B cell (primary cell): ENCODE measurements at regions not wholly inside any gene's neighbourhood (a gene's known extent, or its start where the extent isn't known, plus 50 kb on each side); places are given as distances from the start of the nearest gene placed in this dataset.

Source experiments
- ATAC-seq: fragments of 200-7000 bp; cut with Tn5 transposase; one replicate; pipeline ENCODE4 v1.10.0; 2021; ENCODE audit warnings: low read depth, mild to moderate bottlenecking, moderate number of reproducible peaks, moderate library complexity
- CTCF ChIA-PET: fragments of 350-600 bp; sonication (Branson Sonifier 250); formaldehyde crosslinking; loops from one replicate; lab custom pipeline; 2021; ENCODE audit warnings: antibody characterized with exemption, inconsistent platforms; lab: Charles Lee
- POLR2A ChIA-PET: fragments of 350-600 bp; sonication (Branson Sonifier 250); formaldehyde crosslinking; loops from one replicate; lab custom pipeline; 2021; ENCODE audit warnings: antibody characterized with exemption; lab: Charles Lee
- DNase-seq: peaks from one replicate; pipeline ENCODE4 v3.0.0; 2013
- H2AFZ ChIP-seq: 2 replicates; pipeline ENCODE4 v1.6.1; 2012; ENCODE audit warnings: mild to moderate bottlenecking, low read depth, low read length; ENCODE audit not compliant: insufficient read depth, poor library complexity, severe bottlenecking
- H3K27ac ChIP-seq, 2 donors: 1 replicate in 1 of 2; 2 replicates in 1 of 2; pipeline ENCODE4 v1.5.1; 2012 to 2013; ENCODE audit warnings: low read length in 2 of 2, mild to moderate bottlenecking in 2 of 2, moderate library complexity in 1 of 2
- H3K27me3 ChIP-seq, 4 experiments: fragments of 200-600 bp in 1 of 4; sonication (generic) in 1 of 4; replicated peaks in 1 of 4; 1 replicate in 2 of 4; 2 replicates in 2 of 4; pipeline versions ENCODE4 v1.6.1 to v1.7.0; 2013 to 2016; ENCODE audit warnings: low read length in 3 of 4, mild to moderate bottlenecking in 2 of 4, mixed read lengths in 1 of 4, moderate library complexity in 1 of 4; ENCODE audit not compliant: insufficient read depth in 4 of 4, control insufficient read depth in 3 of 4; ENCODE audit errors: control extremely low read depth in 1 of 4
- H3K36me3 ChIP-seq, 2 experiments: replicated peaks in 1 of 2; 1 replicate in 1 of 2; 2 replicates in 1 of 2; pipeline versions ENCODE4 v1.6.1 to v1.7.1; 2013; ENCODE audit warnings: low read length in 1 of 2; ENCODE audit not compliant: insufficient read depth in 2 of 2, control insufficient read depth in 1 of 2; ENCODE audit errors: control extremely low read depth in 1 of 2, extremely low read depth in 1 of 2
- H3K4me1 ChIP-seq, 2 donors: fragments of 200-600 bp in 1 of 2; sonication (generic) in 1 of 2; 1 replicate in 1 of 2; 2 replicates in 1 of 2; pipeline versions ENCODE4 v1.5.1 to v1.6.1; 2013 to 2017; ENCODE audit warnings: low read length in 2 of 2; ENCODE audit not compliant: control insufficient read depth in 2 of 2, insufficient read depth in 2 of 2
- H3K4me2 ChIP-seq: replicated peaks from 2 replicates; pipeline ENCODE3; 2012; ENCODE audit warnings: mild to moderate bottlenecking, low read depth, low read length; ENCODE audit not compliant: poor library complexity, severe bottlenecking
- H3K4me3 ChIP-seq, 5 experiments: fragments of 200-600 bp in 1 of 5; sonication (generic) in 1 of 5; 1 replicate in 3 of 5; 2 replicates in 2 of 5; pipeline versions ENCODE4 v1.5.1 to v1.7.0; 2011 to 2016; ENCODE audit warnings: low read length in 4 of 5, mild to moderate bottlenecking in 4 of 5, low read depth in 2 of 5, control low read depth in 1 of 5, moderate library complexity in 1 of 5; ENCODE audit not compliant: insufficient read depth in 1 of 5; ENCODE audit errors: control extremely low read depth in 1 of 5, extremely low read depth in 1 of 5
- H3K79me2 ChIP-seq: fragments of 200-600 bp; sonication (generic); one replicate; pipeline ENCODE4 v1.6.0; 2016; ENCODE audit warnings: low read length; ENCODE audit not compliant: control insufficient read depth, insufficient read depth
- H3K9ac ChIP-seq: fragments of 200-600 bp; sonication (generic); 2 replicates; pipeline ENCODE4 v1.6.1; 2017; ENCODE audit warnings: mild to moderate bottlenecking, low read length, moderate library complexity
- H3K9me3 ChIP-seq, 3 donors: one replicate each; pipeline versions ENCODE4 v1.6.1 to v1.7.1; 2013; ENCODE audit warnings: low read length in 2 of 3; ENCODE audit not compliant: control insufficient read depth in 2 of 3, insufficient read depth in 1 of 3; ENCODE audit errors: control extremely low read depth in 1 of 3
- H4K20me1 ChIP-seq: 2 replicates; pipeline ENCODE4 v1.6.0; 2012; ENCODE audit warnings: mild to moderate bottlenecking, low read length; ENCODE audit not compliant: insufficient read depth, control insufficient read depth, poor library complexity, severe bottlenecking
- H3K27ac Mint-ChIP-seq: one replicate; pipeline ENCODE4 v1.8.0; 2021; ENCODE audit warnings: mixed read lengths
- H3K27me3 Mint-ChIP-seq: one replicate; pipeline ENCODE4 v1.8.0; 2021; ENCODE audit warnings: mixed read lengths
- H3K4me1 Mint-ChIP-seq: one replicate; pipeline ENCODE4 v1.8.0; 2021; ENCODE audit warnings: mixed read lengths
- H3K4me3 Mint-ChIP-seq: one replicate; pipeline ENCODE4 v1.8.0; 2021; ENCODE audit warnings: mixed read lengths
- H3K9me3 Mint-ChIP-seq: one replicate; pipeline ENCODE4 v1.8.0; 2022; ENCODE audit warnings: mixed read lengths; ENCODE audit not compliant: insufficient read depth
- EZH2 ChIP-seq: IDR thresholded peaks from 2 replicates; pipeline ENCODE4 v1.6.1; 2012; ENCODE audit warnings: borderline replicate concordance, low read depth, mild to moderate bottlenecking, moderate library complexity, low read length; ENCODE audit not compliant: insufficient read depth, poor library complexity, severe bottlenecking
- WGBS: methylation state at CpG from one replicate; pipeline ENCODE4 v1.1.5; 2013; ENCODE audit warnings: missing lambda C conversion rate; ENCODE audit not compliant: insufficient coverage; 5-methylcytosine and 5-hydroxymethylcytosine counted together
- intact Hi-C: fragments of 100-400 bp; cut with micrococcal nuclease; formaldehyde crosslinking; loops from one replicate; pipeline ENCODE4 v1.10.0; 2022
- TF ChIP-seq, protein P1 (sequence below): fragments of 200-600 bp; IDR thresholded peaks from one replicate; pipeline ENCODE4 v1.8.0; 2022; ENCODE audit warnings: antibody characterized with exemption, mild to moderate bottlenecking

DNA sequence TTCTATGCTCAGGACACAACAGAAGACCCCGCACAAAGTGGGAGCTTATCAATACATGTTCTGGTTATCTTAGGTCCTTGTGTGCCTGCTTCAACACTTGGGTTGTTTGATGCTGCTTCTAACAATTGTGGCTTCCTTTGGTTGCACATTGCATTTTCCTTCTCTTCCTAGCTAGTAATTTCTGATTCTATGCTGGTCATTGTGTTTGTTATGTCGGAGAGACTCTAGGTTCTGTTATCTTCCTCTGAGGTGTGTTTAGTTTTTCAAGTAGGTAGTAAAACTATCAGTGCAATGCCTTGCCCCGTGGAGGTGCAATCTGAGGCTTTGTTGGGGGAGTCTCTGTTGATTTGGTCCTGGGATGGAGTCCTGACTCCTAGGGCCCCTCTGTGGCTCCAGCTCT is 414.2 kb downstream of the SHANK2 start:
- no peak overlapping the region for H3K9ac ChIP-seq
- no peaks in the 10 kb centered on the region for H3K79me2 ChIP-seq
- H3K27me3 ChIP-seq: no peaks in the 10 kb centered on the region
- POLR2A ChIA-PET: no interaction called here
- no peak overlapping the region for H3K4me2 ChIP-seq
- H3K9me3 Mint-ChIP-seq: peaks cover 4% of the 10 kb centered on the region
- no peak overlapping the region for H3K4me3 ChIP-seq
- intact Hi-C loops: no loop called here
- H3K9me3 ChIP-seq: peaks cover 0 to 17% (median 0%) of the 10 kb centered on the region in 3 donors
- H3K4me3 Mint-ChIP-seq: no peak overlapping the region
- H3K27me3 Mint-ChIP-seq: peaks cover 12% of the 10 kb centered on the region
- no peaks in the 10 kb centered on the region for H4K20me1 ChIP-seq
- CTCF ChIA-PET: no interaction called here
- H2AFZ ChIP-seq: no peak overlapping the region
- H3K36me3 ChIP-seq: no peaks in the 10 kb centered on the region
- no peak for DNase-seq
- no peaks in the 10 kb centered on the region for H3K4me1 Mint-ChIP-seq
- 57% methylated on average over 1 of the region's 3 CpGs for WGBS
- ATAC-seq: no peak
- H3K4me1 ChIP-seq: no peaks in the 10 kb centered on the region
- H3K27ac Mint-ChIP-seq: no peak overlapping the region
- H3K27ac ChIP-seq: no peak overlapping the region
- no peak for TF ChIP-seq EZH2
- TF ChIP-seq, protein P1, sequence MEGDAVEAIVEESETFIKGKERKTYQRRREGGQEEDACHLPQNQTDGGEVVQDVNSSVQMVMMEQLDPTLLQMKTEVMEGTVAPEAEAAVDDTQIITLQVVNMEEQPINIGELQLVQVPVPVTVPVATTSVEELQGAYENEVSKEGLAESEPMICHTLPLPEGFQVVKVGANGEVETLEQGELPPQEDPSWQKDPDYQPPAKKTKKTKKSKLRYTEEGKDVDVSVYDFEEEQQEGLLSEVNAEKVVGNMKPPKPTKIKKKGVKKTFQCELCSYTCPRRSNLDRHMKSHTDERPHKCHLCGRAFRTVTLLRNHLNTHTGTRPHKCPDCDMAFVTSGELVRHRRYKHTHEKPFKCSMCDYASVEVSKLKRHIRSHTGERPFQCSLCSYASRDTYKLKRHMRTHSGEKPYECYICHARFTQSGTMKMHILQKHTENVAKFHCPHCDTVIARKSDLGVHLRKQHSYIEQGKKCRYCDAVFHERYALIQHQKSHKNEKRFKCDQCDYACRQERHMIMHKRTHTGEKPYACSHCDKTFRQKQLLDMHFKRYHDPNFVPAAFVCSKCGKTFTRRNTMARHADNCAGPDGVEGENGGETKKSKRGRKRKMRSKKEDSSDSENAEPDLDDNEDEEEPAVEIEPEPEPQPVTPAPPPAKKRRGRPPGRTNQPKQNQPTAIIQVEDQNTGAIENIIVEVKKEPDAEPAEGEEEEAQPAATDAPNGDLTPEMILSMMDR: no peak

DNA sequence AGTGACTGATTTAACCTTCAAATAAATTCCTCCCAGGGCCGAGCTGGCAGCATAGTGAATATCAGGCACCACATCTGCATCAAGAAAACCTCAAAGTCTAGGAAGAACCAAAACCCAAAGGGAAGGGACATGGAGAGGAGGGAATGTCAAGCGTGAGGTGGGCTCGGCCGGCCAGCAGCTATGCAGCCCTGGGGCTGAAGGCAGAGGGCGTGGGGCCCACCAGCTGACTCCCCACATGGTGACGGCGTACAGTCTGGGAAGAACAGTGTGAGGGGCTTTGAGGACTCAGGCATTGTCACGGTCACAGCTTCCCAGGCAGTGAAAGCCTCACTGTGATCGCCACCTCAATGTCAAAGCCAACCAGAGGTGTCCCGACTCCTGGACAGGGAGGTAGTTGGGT is 412.5 kb downstream of the SHANK2 start:
- 92% methylated on average over 9 of the region's 10 CpGs for WGBS

More for the DNA sequence above, 412.5 kb downstream of the SHANK2 start:
- H3K79me2 ChIP-seq: no peaks in the 10 kb centered on the region
- H3K4me3 Mint-ChIP-seq: no peak overlapping the region
- no peak for DNase-seq
- POLR2A ChIA-PET: no interaction called here
- peaks cover 0 to 7% (median 0%) of the 10 kb centered on the region in 4 experiments for H3K27me3 ChIP-seq
- no peak overlapping the region for H3K4me3 ChIP-seq
- intact Hi-C loops: no loop called here
- H3K27ac Mint-ChIP-seq: no peak overlapping the region
- no peak overlapping the region for H2AFZ ChIP-seq
- peaks cover 4% of the 10 kb centered on the region for H3K9me3 Mint-ChIP-seq
- H3K27me3 Mint-ChIP-seq: peaks cover 12% of the 10 kb centered on the region
- CTCF ChIA-PET: no interaction called here
- H4K20me1 ChIP-seq: no peaks in the 10 kb centered on the region
- no peak for ATAC-seq
- TF ChIP-seq, protein P1: no peak
- no peak for TF ChIP-seq EZH2
- H3K9me3 ChIP-seq: peaks cover 0 to 17% (median 0%) of the 10 kb centered on the region in 3 donors
- H3K36me3 ChIP-seq: no peaks in the 10 kb centered on the region
- H3K4me1 Mint-ChIP-seq: no peaks in the 10 kb centered on the region
- H3K27ac ChIP-seq: no peak overlapping the region
- H3K4me2 ChIP-seq: no peak overlapping the region
- no peak overlapping the region for H3K9ac ChIP-seq
- no peaks in the 10 kb centered on the region for H3K4me1 ChIP-seq
